ENCODE measurements at regions not wholly inside any gene's neighbourhood (a gene's known extent, or its start where the extent isn't known, plus 50 kb on each side); places are given as distances from the start of the nearest gene placed in this dataset.

DNA sequence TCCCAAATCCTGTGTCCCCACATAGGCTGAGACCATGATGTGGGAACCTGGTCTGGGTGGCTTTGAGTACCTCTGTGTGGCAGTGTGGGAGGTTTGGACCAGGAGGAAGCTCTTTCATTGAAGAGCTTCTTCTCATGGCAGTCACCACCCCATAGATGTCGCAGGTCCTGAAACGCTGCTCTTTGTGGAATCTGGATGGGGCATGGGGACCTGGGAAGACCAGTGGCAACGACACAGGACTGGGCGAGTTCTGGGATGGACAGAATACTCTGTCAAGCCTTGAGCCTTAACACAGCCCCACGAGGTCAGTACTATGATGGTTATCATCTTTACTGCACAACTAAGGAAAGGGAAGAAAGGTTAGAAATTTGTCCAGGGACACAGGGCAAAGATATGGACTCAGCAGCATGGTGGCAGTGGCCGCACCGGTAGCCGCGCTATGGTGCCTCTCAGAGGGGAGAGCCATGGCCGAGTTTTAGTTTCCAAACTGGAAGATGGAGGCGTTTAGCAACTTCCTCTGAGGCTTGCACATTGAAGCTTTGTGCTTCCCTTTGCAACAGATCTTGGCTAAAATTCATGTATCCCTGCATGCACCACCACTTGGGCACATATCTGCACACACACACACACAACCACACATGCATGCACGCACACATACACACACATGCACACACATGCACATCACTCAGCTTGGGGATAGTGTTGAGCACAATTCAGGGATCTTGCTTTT is 117.7 kb upstream of the C1orf174 start:
- DNase-seq = no peak

DNA sequence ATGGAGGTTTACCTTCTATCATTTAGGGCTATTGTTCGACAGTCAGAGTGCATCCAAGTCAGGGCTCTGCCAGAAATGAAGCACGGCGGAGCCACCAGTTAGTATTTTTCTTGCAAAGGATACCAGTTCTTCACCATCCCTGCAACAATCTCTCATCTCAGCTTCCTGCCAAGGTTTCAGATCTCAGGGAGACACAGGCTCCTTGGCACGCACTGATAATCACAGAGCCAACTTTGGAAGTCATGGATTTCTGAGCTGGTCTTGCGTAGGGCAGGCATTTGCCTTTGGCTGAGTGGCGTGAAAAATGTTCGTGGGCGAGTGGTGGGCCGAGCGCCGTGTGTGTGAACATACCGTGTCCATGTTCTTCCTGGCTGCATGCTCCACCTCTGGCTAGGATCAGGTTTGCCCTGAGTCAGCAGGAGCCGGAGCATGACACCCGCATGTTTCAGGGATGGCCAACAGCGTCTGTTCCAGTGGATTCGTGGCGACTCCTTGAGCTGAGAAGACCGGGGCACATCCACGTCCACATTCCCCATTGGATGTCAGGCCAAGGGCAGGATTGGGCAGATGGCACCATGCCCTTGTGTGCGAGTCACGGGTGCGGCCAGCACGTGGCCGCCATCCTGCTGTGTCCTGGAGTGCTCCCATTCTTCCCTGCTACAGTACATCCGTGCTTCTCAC is 118.5 kb upstream of the C1orf174 start:
- DNase-seq = no peak

DNA sequence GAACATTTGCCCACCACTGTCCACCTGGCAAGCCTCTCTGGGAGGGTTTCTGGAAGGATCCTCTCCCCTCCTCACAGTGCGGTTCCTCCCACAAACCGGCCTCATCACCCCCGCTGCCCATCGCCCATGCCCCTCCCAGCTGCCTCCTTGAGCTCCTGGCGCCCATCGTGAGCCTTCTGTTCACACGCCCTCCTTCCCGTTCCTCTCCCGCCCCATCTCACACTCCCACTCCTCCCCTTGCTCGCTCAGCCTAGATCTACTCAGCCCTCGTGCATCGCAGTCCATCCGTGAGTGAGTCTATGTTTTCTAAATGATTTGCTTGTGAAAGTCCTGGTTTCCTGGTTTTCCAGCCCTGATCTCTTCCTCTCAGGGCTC is 119.1 kb upstream of the C1orf174 start:
- DNase-seq = no peak

DNA sequence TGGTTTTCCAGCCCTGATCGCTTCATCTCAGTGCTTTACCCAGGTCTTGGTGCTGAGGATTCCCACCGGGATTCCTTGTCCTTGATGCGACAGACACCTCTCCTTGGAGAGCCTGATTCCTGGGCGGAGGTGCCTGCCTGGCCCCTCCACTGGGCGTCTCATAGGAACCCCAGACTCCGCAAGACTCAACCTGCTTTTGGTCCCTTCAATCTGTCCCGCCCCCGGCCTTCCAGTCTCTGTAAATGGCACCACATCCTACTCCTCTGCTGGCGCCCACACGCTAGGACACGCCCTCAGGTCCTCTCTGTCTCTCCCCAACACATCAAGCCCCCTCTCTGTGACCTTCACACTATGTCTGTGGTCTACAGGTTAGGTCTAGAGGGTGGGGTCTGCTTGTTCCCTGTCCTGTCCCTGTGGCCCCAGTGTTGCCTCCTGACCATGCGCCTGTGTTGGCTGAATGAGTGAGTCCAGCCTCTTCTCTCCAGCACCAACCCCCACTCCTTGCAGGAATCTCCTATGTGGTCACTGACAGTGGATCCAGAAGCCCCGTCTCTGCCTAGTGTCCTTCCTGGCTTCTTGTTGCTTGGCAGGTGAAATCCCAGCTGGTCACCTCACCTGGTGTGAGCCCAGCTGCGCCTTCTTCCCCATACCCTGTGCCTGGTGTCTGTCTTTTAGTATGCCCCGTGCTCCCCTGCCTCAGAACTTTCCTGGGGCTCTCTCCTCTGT is 119.7 kb upstream of the C1orf174 start:
- DNase-seq = no peak

DNA sequence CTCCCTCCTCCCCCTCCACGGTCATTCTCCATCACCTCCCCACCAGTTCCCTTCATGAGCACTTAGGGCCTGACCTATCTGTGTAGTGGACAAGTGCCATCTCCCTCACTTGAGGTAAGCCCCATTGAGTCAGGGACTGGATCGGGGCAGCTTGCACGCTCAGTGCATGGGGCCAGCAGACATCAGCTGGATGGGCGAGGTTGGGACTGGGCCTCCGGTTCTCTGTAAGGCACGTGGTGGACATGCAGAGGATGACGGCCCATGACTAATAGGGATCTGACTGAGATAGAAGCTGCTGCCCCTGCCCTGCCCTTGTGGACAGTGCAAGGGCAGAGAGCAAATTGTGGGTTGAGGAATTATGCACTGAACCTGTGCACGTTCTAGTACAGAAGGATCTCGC is 120.4 kb upstream of the C1orf174 start:
- no peak for DNase-seq

DNA sequence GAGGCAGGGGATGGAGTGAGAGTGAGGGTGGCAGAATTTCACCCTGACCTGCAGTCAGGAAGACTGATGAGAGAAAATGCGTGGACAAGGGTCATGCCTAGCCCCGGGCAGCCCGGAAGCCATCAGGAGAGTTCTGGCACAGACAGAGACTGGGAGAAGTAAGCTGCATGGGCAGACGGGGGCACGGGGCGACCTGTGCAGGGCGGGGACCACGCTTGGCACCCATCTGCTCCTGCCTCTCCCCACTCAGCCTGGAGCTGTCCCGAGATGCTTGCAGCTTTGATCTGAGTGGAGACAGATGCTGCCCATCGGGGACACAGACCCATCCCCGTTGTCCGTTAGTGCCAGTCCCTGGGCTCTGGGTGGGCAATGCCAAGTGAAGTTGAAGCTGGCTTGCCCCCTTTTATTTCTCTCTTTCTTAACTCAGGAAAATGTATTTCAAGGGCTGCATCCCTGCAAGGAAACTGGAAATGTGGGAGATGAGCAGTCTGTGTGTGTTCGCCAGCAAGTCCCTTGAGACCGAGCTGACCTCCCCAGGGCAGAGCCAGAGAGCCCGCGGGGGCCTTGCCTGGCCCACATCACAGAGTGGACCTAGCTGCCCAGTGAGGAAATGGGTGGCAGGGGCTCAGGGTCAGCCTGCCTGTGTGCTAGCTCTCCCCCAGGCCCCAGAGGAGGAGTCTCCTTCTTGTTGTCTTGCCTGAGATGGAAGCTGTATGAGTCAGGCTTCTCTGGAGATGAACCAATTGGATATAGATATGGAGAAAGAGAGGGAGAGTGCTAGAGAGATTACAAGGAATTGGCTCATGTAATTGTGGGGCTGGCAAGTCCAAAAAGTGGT is 121.3 kb upstream of the C1orf174 start:
- DNase-seq = no peak

DNA sequence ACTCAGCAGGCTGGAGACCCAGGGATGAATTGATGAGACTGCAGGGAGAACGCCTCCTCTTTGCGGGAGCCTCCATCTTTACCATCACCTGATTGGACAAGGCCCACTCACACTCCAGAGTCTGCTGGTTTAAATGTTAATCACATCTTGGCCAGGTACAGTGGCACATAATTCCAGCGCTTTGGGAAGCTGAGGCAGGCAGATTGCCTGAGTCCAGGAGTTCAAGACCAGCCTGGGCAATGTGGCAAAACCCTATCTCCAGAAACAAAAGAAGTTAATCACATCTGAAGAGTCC is 121.8 kb upstream of the C1orf174 start:
- DNase-seq = no peak

DNA sequence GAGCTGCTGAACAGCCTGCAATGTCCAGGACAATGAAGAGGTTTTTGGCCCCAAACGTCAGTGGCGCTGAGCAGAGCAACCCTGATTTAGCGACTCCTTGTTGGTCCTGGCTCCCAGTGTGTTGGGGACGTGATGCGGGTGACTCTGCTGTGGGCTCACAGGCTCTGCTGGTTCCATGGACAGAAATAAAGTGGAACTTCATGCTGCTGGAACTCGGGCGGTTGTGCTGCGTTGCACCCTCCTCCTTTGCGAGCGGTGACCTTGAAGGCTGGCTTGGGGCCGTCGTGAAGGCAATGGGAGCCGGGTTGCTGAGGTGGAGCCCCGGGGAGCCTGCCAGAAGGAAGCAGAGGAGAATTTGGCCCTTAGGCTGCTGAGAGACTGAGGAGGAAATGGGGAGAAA is 122.6 kb upstream of the C1orf174 start:
- DNase-seq = no peak

DNA sequence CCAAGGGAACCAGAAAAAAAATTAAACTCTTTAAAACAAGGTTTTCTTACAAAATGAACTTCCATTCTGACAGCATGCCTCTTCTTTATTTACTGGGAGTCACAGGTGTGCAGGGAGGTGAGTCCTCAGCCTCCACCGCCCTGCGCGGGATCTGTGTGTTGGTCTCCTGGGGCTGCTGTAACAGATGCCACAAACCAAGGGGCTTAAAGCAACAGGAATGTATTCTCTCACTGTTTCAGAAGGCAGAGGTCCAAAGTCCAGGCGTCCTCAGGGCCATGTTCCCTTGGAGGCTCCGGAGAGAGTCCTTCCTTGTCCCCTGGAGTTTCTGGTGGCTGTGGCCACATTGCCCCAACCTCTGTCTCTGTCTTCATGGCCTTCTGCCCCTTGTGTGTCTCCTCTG is 123.6 kb upstream of the C1orf174 start:
- DNase-seq = no peak

DNA sequence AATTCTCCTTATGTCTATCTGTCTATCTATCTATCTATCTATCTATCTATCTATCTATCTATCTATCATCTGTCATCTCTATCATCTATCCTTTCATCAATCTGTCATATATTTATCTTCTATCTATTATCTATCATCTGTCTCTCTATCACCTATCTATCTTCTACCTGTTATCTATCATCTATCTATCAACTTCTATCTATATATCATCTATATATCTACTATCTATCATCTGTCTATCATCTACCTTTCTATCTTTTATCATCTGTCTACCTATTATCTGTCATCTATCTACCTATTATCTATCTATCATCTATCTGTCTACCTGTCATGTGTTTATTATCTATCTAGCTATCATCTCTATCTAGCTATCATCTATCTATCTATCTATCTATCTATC is 124.7 kb upstream of the C1orf174 start:
- no peak for DNase-seq

DNA sequence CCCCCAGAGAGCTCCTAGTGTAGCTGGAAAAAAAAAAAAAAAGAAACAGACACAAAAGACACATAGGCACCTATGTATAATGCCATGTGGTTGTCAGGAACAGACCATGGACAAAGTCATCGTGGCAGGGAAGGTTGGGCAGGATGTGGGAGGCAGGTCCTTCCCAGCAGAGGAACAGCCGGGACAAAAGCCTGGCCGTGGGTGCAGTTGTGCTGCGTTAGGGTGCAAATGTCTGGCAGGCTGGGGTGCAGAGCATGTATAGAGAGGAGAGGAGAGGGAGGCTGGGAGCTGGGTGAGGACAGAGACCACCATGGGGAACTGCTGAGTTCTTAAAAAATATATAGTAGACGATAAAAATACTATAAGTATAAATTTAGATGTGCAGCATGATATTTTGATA is 125.7 kb upstream of the C1orf174 start:
- no peak for DNase-seq

DNA sequence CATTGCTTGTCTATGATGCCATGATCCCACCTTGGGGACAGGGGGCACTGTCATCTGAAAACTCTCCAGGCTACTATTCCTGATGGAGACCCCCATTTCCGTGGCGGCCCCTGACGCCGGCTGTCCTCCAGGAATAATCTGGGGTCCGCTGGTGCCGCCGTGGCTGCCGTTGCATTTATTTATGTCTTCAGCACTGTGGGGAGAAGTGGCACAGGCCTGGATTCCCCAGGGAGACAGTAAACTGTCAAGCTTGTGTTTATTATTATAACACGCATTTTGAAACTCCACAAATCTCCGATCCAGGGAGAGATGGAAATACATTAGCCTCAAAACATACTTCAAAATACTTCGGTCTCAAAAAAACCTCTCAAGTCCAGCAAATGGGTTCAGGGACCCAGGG is 126.9 kb upstream of the C1orf174 start:
- no peak for DNase-seq

DNA sequence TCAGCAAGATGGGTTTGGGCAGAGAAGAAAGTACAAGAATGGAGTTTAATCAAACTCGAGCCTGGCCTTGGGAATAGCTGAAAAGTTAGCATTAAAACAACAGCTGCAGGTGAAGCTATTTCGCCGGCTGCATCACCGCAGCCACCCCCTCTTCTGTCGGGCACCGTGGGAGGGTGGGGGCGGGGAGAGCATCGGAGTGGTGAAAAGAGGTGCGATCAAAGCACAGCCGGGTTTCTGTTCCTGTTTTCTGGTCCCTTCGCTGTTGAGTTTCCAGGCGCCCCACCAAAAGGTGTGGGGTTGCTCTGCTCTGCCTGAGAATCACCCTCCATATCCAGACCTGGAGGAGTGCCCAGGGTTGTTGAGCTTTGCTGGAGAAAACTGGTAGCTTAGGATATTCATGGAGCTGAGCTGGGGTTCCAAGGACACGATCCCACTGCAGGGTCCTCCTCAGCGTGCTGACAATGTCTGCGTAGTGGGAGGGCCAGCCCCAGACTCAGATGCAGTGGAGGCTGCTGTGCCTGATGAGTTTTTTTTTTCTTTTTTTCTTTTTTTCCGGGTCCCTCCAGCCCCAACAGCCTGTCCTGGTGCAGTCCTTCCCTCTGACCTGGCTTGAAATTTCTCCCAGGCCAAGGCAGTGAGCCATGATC is 127.5 kb upstream of the C1orf174 start:
- DNase-seq = no peak

DNA sequence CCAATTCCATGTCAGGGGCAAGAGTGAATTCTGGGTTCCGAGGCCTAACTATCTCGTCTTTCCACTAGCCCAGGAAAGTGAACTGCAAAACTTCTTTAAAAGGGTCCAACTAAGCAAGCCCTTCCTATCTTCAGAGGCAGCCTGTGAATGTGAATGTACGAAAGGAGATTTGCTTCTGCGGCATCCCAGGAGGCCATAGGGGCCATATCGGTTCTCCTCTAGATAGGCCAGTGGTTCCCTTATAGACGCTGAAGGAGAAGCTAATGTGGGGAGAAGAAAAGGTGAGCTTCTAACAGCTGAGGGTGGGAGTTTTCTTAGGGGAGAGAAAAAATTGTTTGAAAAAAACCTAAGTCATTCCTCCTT is 128.0 kb upstream of the C1orf174 start:
- DNase-seq = no peak

DNA sequence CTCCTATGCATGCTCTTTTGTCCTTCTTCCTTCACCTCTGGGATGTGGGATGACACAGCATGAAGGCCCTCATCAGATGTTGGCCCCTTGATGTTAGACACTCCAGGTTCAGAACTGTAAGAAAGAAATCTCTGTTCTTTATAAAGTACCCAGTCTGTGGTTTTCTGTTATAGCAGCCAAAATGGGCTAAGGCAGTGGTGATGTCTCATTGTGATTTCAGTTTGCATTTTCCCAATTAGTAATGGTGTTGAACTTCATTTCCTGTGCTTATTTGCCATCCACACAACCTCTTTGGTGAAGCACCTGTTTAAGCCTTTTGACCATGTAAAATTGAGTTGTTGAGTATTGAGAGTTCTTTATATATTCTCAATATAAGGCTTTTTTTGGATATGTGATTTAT is 129.3 kb upstream of the C1orf174 start:
- no peak for DNase-seq

DNA sequence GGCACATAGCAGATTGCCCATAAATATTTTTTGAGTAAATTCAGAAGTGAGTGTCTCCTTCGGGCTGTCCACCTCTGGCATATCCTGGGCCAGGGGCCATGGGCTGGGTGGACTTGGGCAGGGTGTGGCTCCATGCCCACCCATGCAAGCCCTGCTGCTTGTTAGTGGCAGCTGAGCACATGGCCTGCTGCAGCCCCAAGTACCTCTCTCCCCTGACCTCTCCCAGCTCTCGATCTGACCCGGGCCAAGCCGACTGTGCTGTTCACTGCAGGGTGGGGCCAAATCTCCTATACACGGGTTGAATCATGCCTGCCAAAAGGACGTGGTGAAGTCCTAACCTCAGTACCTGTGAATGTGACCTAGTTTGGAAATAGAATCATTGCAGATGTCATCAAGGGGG is 132.5 kb upstream of the C1orf174 start:
- no peak for DNase-seq

DNA sequence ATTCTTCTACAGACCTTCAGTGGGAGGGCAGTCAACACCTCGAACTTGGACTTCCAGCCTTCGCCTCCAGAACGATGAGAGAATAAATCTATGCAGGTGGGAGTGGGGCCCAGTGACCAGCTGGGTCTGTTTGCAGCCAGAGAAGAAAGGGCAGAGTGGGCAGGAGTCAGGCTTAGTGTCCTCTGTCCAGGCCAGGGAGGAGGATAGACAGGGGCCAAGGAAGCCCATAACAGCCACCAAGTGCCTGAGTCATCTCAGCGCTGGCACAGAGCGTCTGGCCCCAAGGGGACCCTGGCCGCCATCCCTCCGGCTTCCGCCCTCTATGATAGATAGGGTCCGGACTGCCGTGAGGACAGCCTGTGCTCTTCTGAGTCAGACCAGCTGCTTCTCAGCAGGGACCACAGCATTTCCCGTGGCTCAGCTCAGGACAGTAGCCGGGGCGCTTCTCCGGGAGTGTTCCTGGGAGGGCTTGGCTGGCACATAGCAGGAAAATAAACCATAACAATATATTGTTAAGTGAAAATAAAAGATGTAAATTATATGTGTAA is 133.1 kb upstream of the C1orf174 start:
- no peak for DNase-seq

DNA sequence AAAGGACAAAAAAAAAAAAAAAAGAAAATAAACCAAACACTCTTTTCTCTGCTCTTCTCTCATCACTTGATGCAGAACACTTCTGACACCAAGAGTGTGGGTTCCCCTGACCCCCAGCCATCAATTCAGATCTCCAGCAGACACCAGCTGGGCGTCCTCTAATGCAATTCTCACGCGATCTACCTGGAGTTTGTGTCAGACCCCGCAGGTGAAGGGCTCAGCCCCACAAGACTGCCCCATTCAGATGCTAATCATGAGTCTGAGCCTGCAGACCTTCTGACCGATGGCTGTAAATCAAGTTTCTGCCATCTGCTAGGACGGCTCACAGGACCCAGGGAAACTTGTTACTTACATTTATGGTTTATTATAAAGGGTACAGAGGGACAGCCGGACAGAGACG is 133.6 kb upstream of the C1orf174 start:
- no peak for DNase-seq

DNA sequence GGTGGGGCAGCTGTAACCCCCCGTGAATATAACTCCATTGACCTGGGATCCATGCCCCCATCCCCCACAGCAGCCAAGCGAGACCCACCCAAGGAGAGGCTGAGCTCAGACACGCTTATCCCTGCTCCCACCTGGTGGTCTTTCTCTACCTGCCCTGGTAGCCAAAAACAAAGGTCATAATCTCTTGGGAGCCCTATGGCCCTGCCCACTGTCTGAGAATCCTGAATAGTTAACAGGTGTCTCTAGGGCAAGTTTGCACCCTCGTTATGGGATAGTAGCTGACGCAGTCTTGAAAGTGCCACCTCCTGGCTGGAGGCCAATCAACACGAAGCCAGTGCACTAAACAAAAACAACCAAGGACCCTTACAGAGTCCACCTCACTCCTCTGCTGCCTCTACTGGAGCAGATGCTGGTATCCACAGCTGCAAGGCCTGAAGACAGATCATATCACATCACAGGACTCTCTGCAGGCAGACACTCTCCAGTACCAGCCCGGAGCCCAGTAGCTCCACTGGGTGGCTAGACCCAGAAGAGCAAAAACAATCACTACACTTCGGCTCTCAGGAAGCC is 134.3 kb upstream of the C1orf174 start:
- no peak for DNase-seq

DNA sequence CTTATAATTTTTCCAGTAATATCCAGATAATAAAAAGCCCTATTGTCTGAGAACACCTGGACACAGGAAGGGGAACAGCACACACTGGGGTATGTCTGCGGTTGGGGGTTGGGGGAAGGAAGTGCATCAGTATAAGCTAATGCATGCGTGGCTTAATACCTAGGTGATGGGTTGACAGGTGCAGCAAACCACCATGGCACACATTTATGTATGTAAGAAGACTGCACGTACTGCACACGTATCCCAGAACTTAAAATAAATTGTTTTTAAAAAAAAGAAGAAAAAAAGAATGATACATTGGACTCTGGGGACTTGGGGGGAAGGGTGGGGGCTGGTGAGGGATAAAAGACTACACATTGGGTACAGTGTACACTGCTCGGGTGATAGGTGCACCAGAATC is 144.9 kb upstream of the C1orf174 start:
- no peak for DNase-seq

DNA sequence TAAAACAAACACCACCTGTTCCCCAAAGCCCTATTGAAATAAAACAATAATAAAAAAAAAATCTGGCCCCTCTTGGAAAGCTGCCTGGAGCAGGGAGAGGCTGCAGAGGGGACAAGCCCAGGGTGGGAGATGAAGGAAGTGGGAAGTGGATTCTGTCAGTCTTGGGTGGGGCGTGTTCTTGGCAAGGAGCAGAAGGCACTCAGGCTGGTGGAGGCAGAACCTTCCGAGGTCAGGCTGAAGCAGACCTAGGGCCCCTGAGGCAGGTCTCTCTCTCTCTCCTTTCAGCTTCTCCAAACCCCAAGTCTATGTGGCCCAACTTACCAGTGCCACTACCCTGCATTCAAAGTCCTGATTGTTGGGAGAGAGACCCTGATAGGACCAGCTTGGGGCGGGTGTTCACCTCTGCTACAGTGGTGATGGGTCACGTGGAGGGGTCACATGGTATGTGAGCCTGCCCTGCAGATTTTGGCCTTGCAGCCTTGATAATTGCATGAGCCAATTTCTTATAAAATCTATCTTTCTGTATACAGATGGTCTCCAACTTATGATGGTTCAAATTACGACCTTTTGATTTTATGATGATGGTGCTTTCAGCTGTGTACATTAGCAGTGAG is 145.4 kb upstream of the C1orf174 start:
- DNase-seq = no peak

DNA sequence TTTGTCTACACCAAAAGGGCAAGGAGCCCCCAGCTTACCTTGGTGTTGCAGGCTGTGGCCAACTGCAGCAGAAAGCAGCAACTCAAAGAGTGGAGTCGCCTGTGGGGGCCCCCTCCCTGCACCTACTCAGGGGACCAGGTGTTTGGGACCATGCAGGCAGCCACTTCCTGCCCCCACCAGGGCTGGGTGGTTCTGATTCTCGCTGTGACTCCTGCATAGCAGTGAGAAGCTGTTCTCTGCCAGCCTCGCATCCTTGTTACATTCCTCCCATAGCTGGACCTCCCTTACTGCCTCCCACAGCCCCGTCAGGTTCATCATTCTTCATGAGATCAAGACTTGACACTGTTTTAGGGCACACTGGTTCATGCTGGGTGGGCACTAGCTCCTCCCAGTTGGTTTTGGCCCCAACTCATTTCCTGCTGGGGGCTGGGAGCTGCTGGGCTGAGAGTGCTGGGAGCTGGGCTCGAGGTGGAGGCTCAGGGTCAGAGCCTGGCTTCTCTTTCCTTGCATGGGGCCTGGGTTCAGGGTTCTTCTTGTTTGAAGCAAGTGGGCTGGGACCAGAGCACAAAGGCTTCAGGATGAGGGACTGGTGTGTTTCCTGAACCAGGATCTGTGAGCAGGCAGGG is 146.9 kb upstream of the C1orf174 start:
- no peak for DNase-seq

All from CD4-positive, alpha-beta T cell treated with Interleukin-17A for 1 hour (primary cell).